Heart right ventricle (tissue), 16 donors: ENCODE measurements at regions not wholly inside any gene's neighbourhood (a gene's known extent, or its start where the extent isn't known, plus 50 kb on each side); places are given as distances from the start of the nearest gene placed in this dataset.

Experiments
- ATAC-seq, 8 donors: fragments of 200-7000 bp; cut with Tn5 transposase; one replicate each; pipeline ENCODE4 v1.9.1; 2020; ENCODE audit warnings: mild to moderate bottlenecking in 8 of 8, moderate library complexity in 8 of 8, moderate number of reproducible peaks in 1 of 8
- DNase-seq, 2 donors: peaks; one replicate each; pipeline ENCODE4 v3.0.0-alpha.2; 2020
- H3K27ac ChIP-seq, 10 donors: fragments of 200-600 bp; sonication (generic) in 2 of 10; one replicate each; pipeline versions ENCODE4 v1.5.0 to v1.8.0; 2020 to 2022; ENCODE audit warnings: mild to moderate bottlenecking in 3 of 10
- H3K27me3 ChIP-seq, 7 donors: fragments of 200-600 bp; one replicate each; pipeline ENCODE4 v1.8.0; 2021 to 2022; ENCODE audit warnings: mild to moderate bottlenecking in 2 of 7
- H3K36me3 ChIP-seq, 9 donors: fragments of 200-600 bp; sonication (generic) in 1 of 9; one replicate each; pipeline versions ENCODE4 v1.5.0 to v1.8.0; 2020 to 2022; ENCODE audit warnings: mild to moderate bottlenecking in 2 of 9
- H3K4me1 ChIP-seq, 9 donors: fragments of 200-600 bp; sonication (generic) in 1 of 9; one replicate each; pipeline versions ENCODE4 v1.5.0 to v1.8.0; 2020 to 2022; ENCODE audit warnings: mild to moderate bottlenecking in 4 of 9
- H3K4me3 ChIP-seq, 10 donors: fragments of 200-600 bp; sonication (generic) in 2 of 10; one replicate each; pipeline versions ENCODE4 v1.5.0 to v1.8.0; 2020 to 2022; ENCODE audit warnings: mild to moderate bottlenecking in 7 of 10, moderate library complexity in 2 of 10
- H3K9me3 ChIP-seq, 11 donors: fragments of 200-600 bp in 10 of 11; sonication (generic) in 2 of 11; one replicate each; pipeline versions ENCODE4 v1.5.0 to v1.8.0; 2013 to 2022; ENCODE audit warnings: mild to moderate bottlenecking in 2 of 11, control low read depth in 1 of 11, moderate library complexity in 1 of 11
- CTCF ChIP-seq, 9 donors: fragments of 200-600 bp; sonication (generic) in 2 of 9; IDR thresholded peaks; one replicate each; pipeline versions ENCODE4 v1.5.0 to v1.8.0; 2021 to 2022; ENCODE audit warnings: antibody characterized with exemption in 9 of 9, mild to moderate bottlenecking in 5 of 9, moderate library complexity in 1 of 9
- WGBS, 2 donors: extraction: QIAGEN DNeasy Blood & Tissue Kit; methylation state at CpG; one replicate each; pipeline ENCODE4 v1.1.7; 2013; ENCODE audit warnings: inconsistent platforms in 1 of 2; 5-methylcytosine and 5-hydroxymethylcytosine counted together
- intact Hi-C, 10 donors: fragments of 100-400 bp; cut with DNase I; formaldehyde crosslinking; loops; one replicate each; pipeline versions ENCODE4 v1.11.1 to v1.14.2; 2022
- donor health status: Arrhythmogenic right ventricular cardiomyopathy.
- donor health status: ischemic (EF 13 %, LVEDD 7.1; RV severe dilation, severe dysfunction).
- donor health status: healthy with polysubstance abuse.
- donor health status: DM: no; HTN: yes; CAD: no.
- donor health status: DM: no; HTN: no; CAD: no.
- donor health status: ischemic (EF 25% LVEDD 6.9; RV normal size, moderate dysfunction).
- donor health status: ischemic (EF 25% LVEDD 5.7; RV mildly dilated, moderate dysfunction).
- donor health status: healthy.
- donor health status: DM: yes; HTN: yes; CAD: no.
- donor health status: Ischemic cardiomyopathy.
- donor health status: ischemic (EF 35%, LVEDD 5.7; RV mildly dilated, moderate dysfunction).
- donor health status: nonischemic (EF 11% LVEDD 7.7; RV severe dilation, severe dysfunction).
- donor health status: DM: yes; HTN: yes; CAD: no.
- donor health status: PGD.
- donor health status: ischemic (EF 29% LVEDD 5.4; RV normal size, mild dysfunction).
- donor health status: nonischemic (EF 23%, LVEDD 6.1; RV moderate dilation, normal function).

- H3K27me3 ChIP-seq: no peaks in the 10 kb centered on the region
- TF ChIP-seq CTCF (IDR thresholded peaks at IDR 0.05): no peak
- ATAC-seq (no peak), DNase-seq (no peak)
- no peak overlapping the region for H3K27ac ChIP-seq
- intact Hi-C loops: loop anchor here in 1 of 10 donors (10.0 kb wide), 1 partner anchor 142 kb away; no protein-coding TSS in a partner anchor
- no peaks in the 10 kb centered on the region for H3K9me3 ChIP-seq
- H3K36me3 ChIP-seq: no peaks in the 10 kb centered on the region
- 90 to 92% methylated on average over 5 of the region's 5 CpGs for WGBS, 2 donors
- H3K4me1 ChIP-seq: peaks cover 0 to 3% (median 0%) of the 10 kb centered on the region in 9 donors
- no peak overlapping the region for H3K4me3 ChIP-seq
These were observed 281.1 kb upstream of the DUSP10 start for GRCh38 chr1:222023025-222023424.

- Histone ChIP-seq H3K4me3 (no peak overlapping the region), H3K9me3 (no peaks in the 10 kb centered on the region), H3K27me3 (no peaks in the 10 kb centered on the region), H3K4me1 (peaks cover 0 to 3% (median 0%) of the 10 kb centered on the region in 9 donors), H3K27ac (peak overlapping the region in 1 of 10 donors; percentile 16), H3K36me3 (no peaks in the 10 kb centered on the region)
- DNase-seq: no peak
- intact Hi-C loops: loop anchor here in 1 of 10 donors (10.0 kb wide), 1 partner anchor 144 kb away; no protein-coding TSS in a partner anchor
- ATAC-seq: peak in 1 of 8 donors; percentile 51
- no peak for TF ChIP-seq CTCF (IDR thresholded peaks at IDR 0.05)
- 57 to 59% methylated on average over 5 of the region's 5 CpGs for WGBS, 2 donors
These were observed 279.2 kb upstream of the DUSP10 start for GRCh38 chr1:222021129-222021528.

GRCh38 chr1:222020553-222020952, 278.7 kb upstream of the DUSP10 start:
- Histone ChIP-seq H3K27ac (no peak overlapping the region), H3K9me3 (no peaks in the 10 kb centered on the region), H3K27me3 (no peaks in the 10 kb centered on the region), H3K36me3 (no peaks in the 10 kb centered on the region), H3K4me1 (peaks cover 0 to 3% (median 0%) of the 10 kb centered on the region in 9 donors), H3K4me3 (no peak overlapping the region)
- intact Hi-C loops: loop anchor here in 1 of 10 donors (10.0 kb wide), 1 partner anchor 144 kb away; no protein-coding TSS in a partner anchor
- TF ChIP-seq CTCF (IDR thresholded peaks at IDR 0.05): no peak
- DNase-seq (no peak), ATAC-seq (no peak)

GRCh38 chr1:222019029-222019428, 277.1 kb upstream of the DUSP10 start:
- intact Hi-C loops: loop anchor here in 2 of 10 donors (10.0 kb wide), 2 partner anchors 146 to 474 kb away; no protein-coding TSS in a partner anchor
- no peak for TF ChIP-seq CTCF (IDR thresholded peaks at IDR 0.05)
- no peak for DNase-seq
- ATAC-seq: peak in 1 of 8 donors; percentile 43
- Histone ChIP-seq H3K27ac (no peak overlapping the region), H3K27me3 (no peaks in the 10 kb centered on the region), H3K4me1 (peaks cover 0 to 3% (median 0%) of the 10 kb centered on the region in 9 donors), H3K4me3 (no peak overlapping the region), H3K36me3 (no peaks in the 10 kb centered on the region), H3K9me3 (no peaks in the 10 kb centered on the region)
- 54 to 58% methylated on average over 3 of the region's 3 CpGs for WGBS, 2 donors
